ENCODE measurements at regions not wholly inside any gene's neighbourhood (a gene's known extent, or its start where the extent isn't known, plus 50 kb on each side); places are given as distances from the start of the nearest gene placed in this dataset.

- 90 to 91% methylated on average over 12 to 14 of the region's 14 CpGs for WGBS, 2 experiments (ENCODE audit: insufficient coverage in 1 of 2, insufficient read length in 1 of 2)
- Mint-ChIP-seq H3K4me1 (no peaks in the 10 kb centered on the region), H3K27me3 (ENCODE audit: insufficient read depth) (no peaks in the 10 kb centered on the region), H3K36me3 (ENCODE audit: low read depth) (no peaks in the 10 kb centered on the region), H3K27ac (no peak overlapping the region), H3K9me3 (no peaks in the 10 kb centered on the region), H3K4me3 (no peak overlapping the region)
- H3K9me3 ChIP-seq (ENCODE audit: control insufficient read depth, low read length), result no peaks in the 10 kb centered on the region
- H3K9ac ChIP-seq (ENCODE audit: extremely low read depth, low read length, poor library complexity, severe bottlenecking), result no peak overlapping the region
- H3K36me3 ChIP-seq (ENCODE audit: control insufficient read depth, insufficient read depth, low read length), result no peaks in the 10 kb centered on the region
- no peaks in the 10 kb centered on the region for H3K27me3 ChIP-seq (ENCODE audit: control insufficient read depth, insufficient read depth, low read length, poor library complexity, severe bottlenecking)
- no peak overlapping the region for H3K27ac ChIP-seq (ENCODE audit: low read depth, low read length)
- DNase-seq, result no peak
- no peaks in the 10 kb centered on the region for H3K4me1 ChIP-seq (ENCODE audit: control insufficient read depth, insufficient read depth, low read length)
- H3K4me3 ChIP-seq (ENCODE audit: low read length), result no peak overlapping the region
- no peak for TF ChIP-seq CTCF (conservative IDR thresholded peaks at IDR 0.05)
Observed at GRCh38 chr21:34222031-34222335, 141.8 kb upstream of the KCNE2 start.

DNA sequence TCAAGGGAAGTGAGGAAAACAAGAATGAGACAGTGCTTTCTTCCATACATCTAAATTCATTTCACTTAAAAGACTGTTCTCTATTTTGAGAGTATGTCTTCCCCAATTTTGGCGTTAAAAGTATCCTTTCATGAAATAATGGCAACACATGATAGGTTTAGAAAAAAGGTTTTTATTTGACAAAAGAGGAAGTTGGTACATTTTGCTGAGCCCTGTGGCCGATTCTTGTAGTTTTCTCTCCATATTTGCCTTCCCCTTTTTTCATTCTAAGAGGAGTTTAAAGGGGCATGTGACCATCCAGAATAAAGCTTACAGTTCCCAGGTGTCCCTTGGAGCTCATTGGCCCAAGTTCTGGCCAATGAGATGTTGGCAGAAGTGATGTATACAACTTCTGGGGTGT lies 140.4 kb upstream of the KCNE2 start:
- H3K36me3 ChIP-seq (ENCODE audit: control insufficient read depth, insufficient read depth, low read length), result no peaks in the 10 kb centered on the region
- Mint-ChIP-seq H3K9me3 (no peaks in the 10 kb centered on the region), H3K27ac (no peak overlapping the region), H3K27me3 (ENCODE audit: insufficient read depth) (no peaks in the 10 kb centered on the region), H3K36me3 (ENCODE audit: low read depth) (no peaks in the 10 kb centered on the region), H3K4me3 (no peak overlapping the region), H3K4me1 (no peaks in the 10 kb centered on the region)
- no peak overlapping the region for H3K4me3 ChIP-seq (ENCODE audit: low read length)
- H3K9ac ChIP-seq (ENCODE audit: extremely low read depth, low read length, poor library complexity, severe bottlenecking), result no peak overlapping the region
- DNase-seq, result no peak
- no peaks in the 10 kb centered on the region for H3K9me3 ChIP-seq (ENCODE audit: control insufficient read depth, low read length)
- H3K27me3 ChIP-seq (ENCODE audit: control insufficient read depth, insufficient read depth, low read length, poor library complexity, severe bottlenecking), result no peaks in the 10 kb centered on the region
- H3K4me1 ChIP-seq (ENCODE audit: control insufficient read depth, insufficient read depth, low read length), result no peaks in the 10 kb centered on the region
- no peak overlapping the region for H3K27ac ChIP-seq (ENCODE audit: low read depth, low read length)
- WGBS, 2 experiments (ENCODE audit: insufficient coverage in 1 of 2, insufficient read length in 1 of 2), result 89 to 90% methylated on average over 2 of the region's 2 CpGs
- no peak for TF ChIP-seq CTCF (conservative IDR thresholded peaks at IDR 0.05)

- no peak for TF ChIP-seq CTCF (conservative IDR thresholded peaks at IDR 0.05)
Observed at GRCh38 chr21:34227386-34227852, 136.4 kb upstream of the KCNE2 start.

More at GRCh38 chr21:34227386-34227852, 136.4 kb upstream of the KCNE2 start:
- no peak overlapping the region for H3K9ac ChIP-seq (ENCODE audit: extremely low read depth, low read length, poor library complexity, severe bottlenecking)
- 95 to 98% methylated on average over 5 to 7 of the region's 7 CpGs for WGBS, 2 experiments (ENCODE audit: insufficient coverage in 1 of 2, insufficient read length in 1 of 2)
- no peaks in the 10 kb centered on the region for H3K36me3 ChIP-seq (ENCODE audit: control insufficient read depth, insufficient read depth, low read length)
- H3K36me3 Mint-ChIP-seq (ENCODE audit: low read depth), result no peaks in the 10 kb centered on the region
- H3K4me3 Mint-ChIP-seq, result no peak overlapping the region
- no peak for DNase-seq
- H3K27ac ChIP-seq (ENCODE audit: low read depth, low read length), result no peak overlapping the region
- H3K27ac Mint-ChIP-seq, result no peak overlapping the region
- no peaks in the 10 kb centered on the region for H3K9me3 ChIP-seq (ENCODE audit: control insufficient read depth, low read length)
- no peaks in the 10 kb centered on the region for H3K27me3 ChIP-seq (ENCODE audit: control insufficient read depth, insufficient read depth, low read length, poor library complexity, severe bottlenecking)
- no peak overlapping the region for H3K4me3 ChIP-seq (ENCODE audit: low read length)
- H3K27me3 Mint-ChIP-seq (ENCODE audit: insufficient read depth), result no peaks in the 10 kb centered on the region
- no peaks in the 10 kb centered on the region for H3K9me3 Mint-ChIP-seq
- no peaks in the 10 kb centered on the region for H3K4me1 ChIP-seq (ENCODE audit: control insufficient read depth, insufficient read depth, low read length)
- H3K4me1 Mint-ChIP-seq, result no peaks in the 10 kb centered on the region

Measured in endodermal cell (in vitro differentiated cells).